ENCODE measurements at regions not wholly inside any gene's neighbourhood (a gene's known extent, or its start where the extent isn't known, plus 50 kb on each side); places are given as distances from the start of the nearest gene placed in this dataset.

GRCh38 chr3:72698154-72698917 is 149.9 kb downstream of the SHQ1 start:
- H3K27me3 ChIP-seq, result no peaks in the 10 kb centered on the region
- TF ChIP-seq POLR2A (IDR thresholded peaks at IDR 0.05) (no peak), CTCF (IDR thresholded peaks at IDR 0.05) (no peak)
- H3K27ac ChIP-seq, result no peak overlapping the region
- H3K36me3 ChIP-seq, result no peaks in the 10 kb centered on the region
- H3K9me3 ChIP-seq, result no peaks in the 10 kb centered on the region
- no peaks in the 10 kb centered on the region for H3K4me1 ChIP-seq
- no peak overlapping the region for H3K4me3 ChIP-seq
- intact Hi-C loops (cut with DNase I; ENCODE audit: low total_unique reads), result no loop called here
- no peak for DNase-seq

- Histone ChIP-seq H3K36me3 (no peaks in the 10 kb centered on the region), H3K27ac (no peak overlapping the region), H3K9me3 (no peaks in the 10 kb centered on the region), H3K4me1 (no peaks in the 10 kb centered on the region), H3K27me3 (no peaks in the 10 kb centered on the region), H3K4me3 (no peak overlapping the region)
- DNase-seq, result no peak
- TF ChIP-seq POLR2A (IDR thresholded peaks at IDR 0.05) (no peak), CTCF (IDR thresholded peaks at IDR 0.05) (no peak)
- intact Hi-C loops (cut with DNase I; ENCODE audit: low total_unique reads), result no loop called here
These were observed 150.5 kb downstream of the SHQ1 start for GRCh38 chr3:72697717-72698116.

- Histone ChIP-seq H3K9me3 (no peaks in the 10 kb centered on the region), H3K4me1 (no peaks in the 10 kb centered on the region), H3K27ac (no peak overlapping the region), H3K27me3 (no peaks in the 10 kb centered on the region), H3K4me3 (no peak overlapping the region), H3K36me3 (no peaks in the 10 kb centered on the region)
- TF ChIP-seq POLR2A (IDR thresholded peaks at IDR 0.05), result no peak
- TF ChIP-seq CTCF (IDR thresholded peaks at IDR 0.05), result no peak
- intact Hi-C loops (cut with DNase I; ENCODE audit: low total_unique reads), result no loop called here
- DNase-seq, result no peak
These were observed 151.4 kb downstream of the SHQ1 start for GRCh38 chr3:72696815-72697214.

GRCh38 chr3:72694398-72694797 is 153.8 kb downstream of the SHQ1 start:
- Histone ChIP-seq H3K4me3 (no peak overlapping the region), H3K9me3 (no peaks in the 10 kb centered on the region), H3K27me3 (no peaks in the 10 kb centered on the region), H3K4me1 (no peaks in the 10 kb centered on the region), H3K27ac (peak overlapping the region in 1 of 2 donors; percentile 11), H3K36me3 (no peaks in the 10 kb centered on the region)
- intact Hi-C loops (cut with DNase I; ENCODE audit: low total_unique reads), result no loop called here
- TF ChIP-seq POLR2A (IDR thresholded peaks at IDR 0.05), result no peak
- no peak for TF ChIP-seq CTCF (IDR thresholded peaks at IDR 0.05)
- no peak for DNase-seq

GRCh38 chr3:72692990-72693389 is 155.3 kb downstream of the SHQ1 start:
- no peak overlapping the region for H3K4me3 ChIP-seq
- no peak for DNase-seq
- intact Hi-C loops (cut with DNase I; ENCODE audit: low total_unique reads), result no loop called here
- H3K4me1 ChIP-seq, result no peaks in the 10 kb centered on the region
- TF ChIP-seq CTCF (IDR thresholded peaks at IDR 0.05) (no peak), POLR2A (IDR thresholded peaks at IDR 0.05) (no peak)
- H3K9me3 ChIP-seq, result no peaks in the 10 kb centered on the region
- no peaks in the 10 kb centered on the region for H3K36me3 ChIP-seq
- H3K27me3 ChIP-seq, result no peaks in the 10 kb centered on the region
- no peak overlapping the region for H3K27ac ChIP-seq
